NCI-H345 treated with DMSO at 0.1 percent for 48 hours (cell line): ENCODE measurements at regions not wholly inside any gene's neighbourhood (a gene's known extent, or its start where the extent isn't known, plus 50 kb on each side); places are given as distances from the start of the nearest gene placed in this dataset.
"Not testable (repeated sequence)": the region's sequence is repeated elsewhere in the genome, so short reads cannot be mapped to it uniquely, and the experiment has no call there.

Experiments used
- DNase-seq: peaks from one replicate; lab custom pipeline; 2025; ENCODE audit not compliant: unreplicated experiment; lab: John Stamatoyannopoulos, UW

DNA sequence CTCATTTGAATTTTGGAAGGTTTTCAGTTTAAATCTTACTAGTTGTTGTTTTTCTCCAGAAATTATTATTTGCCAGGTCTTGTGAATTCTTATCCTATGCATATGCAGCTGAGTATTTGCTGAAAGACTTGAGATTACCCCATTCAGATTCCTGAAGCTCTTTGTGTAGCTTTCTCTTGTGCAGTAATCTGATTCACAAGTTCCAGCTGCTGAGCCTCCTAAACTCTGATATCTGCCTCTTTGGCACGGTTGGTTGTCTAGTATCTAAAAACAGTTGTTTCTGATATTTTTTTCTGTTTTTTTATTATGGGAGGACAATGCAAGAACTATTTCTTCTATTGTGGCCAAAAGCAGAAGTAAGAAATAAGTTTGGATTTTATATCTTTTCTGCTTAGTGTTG, 863.9 kb upstream of the MANEA start:
- DNase-seq = no peak

GRCh38 chr6:94698773-94699172, 878.6 kb upstream of the MANEA start:
- DNase-seq = no peak

DNA sequence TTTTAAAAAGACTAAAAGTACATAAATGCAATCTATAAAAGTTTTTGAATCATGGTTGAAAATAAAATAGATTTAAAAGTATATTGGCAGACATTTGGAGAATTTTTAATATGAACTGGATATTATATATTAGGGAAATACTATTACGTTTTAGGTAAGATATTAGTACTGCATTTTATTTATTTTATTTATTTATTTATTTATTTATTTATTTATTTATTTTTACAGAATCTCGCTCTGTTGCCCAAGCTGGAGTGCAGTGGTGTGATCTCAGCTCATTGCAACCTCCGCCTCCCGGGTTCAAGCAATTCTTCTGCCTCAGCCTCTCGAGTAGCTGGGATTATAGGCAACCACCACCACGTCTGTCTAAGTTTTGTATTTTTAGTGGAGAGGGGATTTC, 890.1 kb upstream of the MANEA start:
- DNase-seq = not testable (repeated sequence)

DNA sequence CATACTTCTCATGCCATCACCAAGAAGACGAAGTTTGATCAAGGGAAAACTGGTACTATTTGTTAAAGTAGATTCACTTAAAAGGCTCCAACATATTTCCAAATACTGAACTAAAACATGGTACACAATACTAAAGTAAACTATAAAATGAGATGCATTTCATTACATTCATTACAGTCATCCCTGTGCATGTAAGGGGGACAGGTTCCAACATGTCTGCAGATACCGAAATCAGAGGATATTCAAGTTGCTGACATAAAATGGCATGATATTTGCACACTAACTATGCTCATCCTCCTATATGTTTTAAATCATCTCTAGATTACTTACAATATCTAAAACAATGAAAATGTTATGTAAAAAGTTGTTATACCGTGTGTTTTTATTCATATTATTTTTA, 893.9 kb upstream of the MANEA start:
- DNase-seq = no peak

DNA sequence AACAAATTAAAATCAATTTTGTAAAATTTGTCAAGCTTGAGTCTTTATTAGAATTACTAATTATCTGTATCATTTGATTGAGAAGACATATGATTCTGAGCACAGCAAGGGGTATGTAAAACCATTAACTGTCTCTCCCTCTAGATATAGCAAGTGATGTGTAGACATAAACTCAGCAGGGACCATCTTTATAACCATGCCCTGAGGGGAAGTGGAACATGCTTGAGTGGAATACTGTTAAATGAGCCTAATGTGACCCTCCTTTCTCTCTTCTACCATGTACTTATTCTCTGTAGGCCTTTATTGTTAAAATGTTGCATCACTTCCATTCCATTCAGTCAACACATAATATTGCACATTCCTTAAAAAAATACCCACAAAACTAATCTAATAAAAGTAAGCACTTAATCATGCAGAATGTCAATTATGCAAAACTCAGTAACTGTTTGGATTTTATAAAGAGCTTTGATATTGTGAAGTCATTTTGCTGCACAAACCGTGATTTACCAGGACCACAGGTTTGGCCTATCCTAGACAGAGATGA, 896.6 kb upstream of the MANEA start:
- peak; percentile 34 for DNase-seq

DNA sequence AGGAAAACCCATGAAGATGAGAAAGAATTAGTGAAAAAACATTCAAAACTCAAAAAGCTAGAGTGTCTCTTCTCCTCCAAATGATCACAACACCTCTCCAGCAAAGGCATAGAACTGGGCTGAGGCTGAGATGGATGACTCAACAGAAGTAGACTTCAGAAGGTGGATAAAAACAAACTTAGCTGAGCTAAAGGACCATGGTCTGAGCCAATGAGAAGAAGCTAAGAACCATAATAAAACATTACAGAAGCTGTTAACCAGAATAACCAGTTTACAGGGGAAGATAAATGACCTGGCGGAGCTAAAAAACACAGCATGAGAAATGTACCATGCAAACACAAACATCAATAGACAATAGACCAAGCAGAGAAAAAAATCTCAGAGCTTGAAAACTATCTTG, 904.1 kb upstream of the MANEA start:
- no peak for DNase-seq

GRCh38 chr6:94670017-94670416, 907.3 kb upstream of the MANEA start:
- no peak for DNase-seq

- DNase-seq = no peak
These were observed 908.5 kb upstream of the MANEA start for GRCh38 chr6:94668876-94669275.

GRCh38 chr6:94658929-94659328, 918.4 kb upstream of the MANEA start:
- DNase-seq = no peak

- no peak for DNase-seq
These were observed 926.1 kb upstream of the MANEA start for GRCh38 chr6:94651239-94651638.

GRCh38 chr6:94645191-94645590, 932.1 kb upstream of the MANEA start:
- no peak for DNase-seq

- DNase-seq = no peak
These were observed 937.8 kb upstream of the MANEA start for GRCh38 chr6:94639564-94639963.

- DNase-seq = no peak
These were observed 940.5 kb upstream of the MANEA start for GRCh38 chr6:94636780-94637385.

DNA sequence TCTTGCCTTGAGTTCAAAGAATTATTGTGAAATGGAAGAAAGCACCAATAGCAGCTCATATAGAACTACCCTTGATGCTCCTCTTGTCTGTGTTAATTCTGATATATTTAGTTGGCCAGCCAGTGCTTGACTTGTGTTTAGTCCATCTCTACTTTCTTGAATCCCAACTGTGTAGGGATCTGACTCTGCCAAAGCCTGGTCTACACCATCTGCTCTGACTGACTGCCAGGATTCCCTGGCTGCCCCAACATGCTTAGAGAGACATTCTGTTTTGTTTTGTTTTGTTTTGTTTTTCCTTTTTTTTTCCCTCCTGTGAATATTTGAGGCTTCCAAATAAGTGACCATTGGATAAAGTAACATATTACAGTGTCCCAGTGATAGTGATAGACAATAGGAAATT, 953.7 kb upstream of the MANEA start:
- no peak for DNase-seq

GRCh38 chr6:94622783-94623182, 954.6 kb upstream of the MANEA start:
- DNase-seq = no peak

DNA sequence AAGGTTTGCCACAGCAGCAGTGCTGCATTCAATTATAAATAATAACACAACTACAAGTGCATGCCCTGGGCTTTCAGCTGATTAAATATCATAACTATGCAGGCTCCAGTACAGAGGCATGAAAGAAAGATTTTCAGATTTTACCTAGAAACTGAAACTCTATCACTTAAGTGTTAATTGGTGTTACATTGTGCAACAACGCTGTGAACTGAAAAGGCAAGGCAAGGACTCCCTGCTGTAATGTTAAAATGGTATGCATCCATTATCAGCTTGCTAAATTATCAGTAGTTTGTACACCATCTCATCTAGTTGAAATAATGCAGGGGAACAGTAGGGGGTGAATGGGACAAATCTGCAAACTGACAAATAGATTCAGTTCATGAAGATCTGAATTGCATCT, 976.7 kb upstream of the MANEA start:
- no peak for DNase-seq

DNA sequence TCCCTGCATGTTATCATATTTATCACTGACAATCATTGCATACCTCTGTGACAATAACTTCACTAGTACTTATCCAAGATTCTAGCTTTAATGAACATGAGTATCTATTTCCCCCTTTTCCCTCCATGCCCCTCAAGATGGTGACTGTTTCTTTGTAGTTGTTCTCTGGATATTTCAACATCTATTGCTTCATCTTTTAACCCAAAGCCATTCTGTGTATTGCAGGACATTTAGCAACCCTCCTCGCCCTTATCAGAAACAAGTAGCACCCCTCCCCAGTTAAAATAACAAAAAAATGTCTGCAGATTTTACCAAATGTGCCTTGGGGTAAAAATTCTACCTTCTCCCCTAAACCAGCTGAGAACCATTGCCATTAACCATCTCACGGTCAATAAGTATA, 979.8 kb upstream of the MANEA start:
- no peak for DNase-seq

GRCh38 chr6:94590416-94590815, 986.9 kb upstream of the MANEA start:
- DNase-seq = no peak

- no peak for DNase-seq
These were observed 989.0 kb upstream of the MANEA start for GRCh38 chr6:94588301-94588700.

DNA sequence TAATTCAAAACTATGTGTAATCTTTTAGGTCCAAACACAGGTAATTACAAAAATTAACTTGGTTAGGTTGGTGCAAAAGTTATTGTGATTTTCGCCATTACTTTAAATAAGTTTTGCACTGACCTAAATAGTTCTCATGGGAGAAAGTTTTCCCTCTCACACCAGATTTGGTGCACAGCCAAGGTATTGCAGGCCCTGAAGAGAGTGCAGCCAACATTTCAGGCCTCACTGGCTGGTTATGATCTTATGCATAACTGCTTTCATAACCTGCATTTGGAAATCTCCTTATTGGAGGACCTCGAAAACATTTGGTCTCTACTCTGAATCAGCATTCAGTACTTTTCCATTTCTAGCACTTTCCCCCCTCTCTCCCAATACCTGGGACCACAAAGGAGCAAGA, 993.1 kb upstream of the MANEA start:
- no peak for DNase-seq

DNA sequence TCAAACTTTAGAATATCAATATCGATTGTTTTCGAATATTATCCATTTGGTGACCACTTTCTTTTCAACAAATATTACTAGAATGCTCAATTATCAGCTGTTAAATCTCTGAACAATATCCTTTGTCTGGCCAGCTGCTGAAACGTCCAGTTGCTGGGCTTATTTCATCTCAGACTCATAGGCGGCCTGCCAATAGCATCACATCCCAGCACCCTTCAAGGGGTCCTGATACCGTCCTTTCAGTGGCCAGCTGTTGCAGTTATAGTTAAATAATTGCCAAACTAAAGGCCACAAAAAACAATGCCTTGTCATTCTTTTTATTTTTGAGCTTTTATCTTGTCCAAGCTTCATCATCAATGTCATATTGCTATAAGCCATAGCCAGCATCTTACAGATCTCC, 1006.8 kb upstream of the MANEA start:
- no peak for DNase-seq

DNA sequence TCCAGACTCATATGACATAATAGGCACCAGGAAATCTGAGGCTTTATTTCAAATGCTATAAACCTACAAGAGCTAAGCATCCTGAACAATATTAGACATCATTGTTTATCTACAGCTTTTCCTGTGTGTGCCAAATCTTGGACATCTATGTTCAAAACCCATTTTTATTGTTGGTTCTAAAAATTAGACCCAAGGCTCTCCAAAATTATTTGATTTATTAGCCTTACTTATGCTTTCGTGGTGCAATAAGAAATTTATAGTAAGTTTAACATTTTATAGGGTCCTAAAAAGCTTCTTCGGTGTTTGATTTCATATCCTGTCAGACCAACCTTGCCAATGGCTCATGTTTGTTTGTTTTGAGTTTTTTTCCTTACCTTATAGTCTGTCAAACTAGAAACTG, 1014.5 kb upstream of the MANEA start:
- no peak for DNase-seq

- DNase-seq = no peak
These were observed 1017.4 kb upstream of the MANEA start for GRCh38 chr6:94559829-94560537.
